ENCODE measurements at regions not wholly inside any gene's neighbourhood (a gene's known extent, or its start where the extent isn't known, plus 50 kb on each side); places are given as distances from the start of the nearest gene placed in this dataset.

GRCh38 chr12:126055521-126055920 is 990.3 kb downstream of the AACS start:
- ATAC-seq (ENCODE audit: insufficient read depth, low FRiP score) (no peak), DNase-seq (no peak)
- Histone ChIP-seq H3K27ac (ENCODE audit: low read depth in 1 of 2, low read length in 1 of 2) (no peak overlapping the region), H3K9ac (ENCODE audit: insufficient read depth in 1 of 2, low read length in 2 of 2) (no peak overlapping the region), H3K36me3 (ENCODE audit: control insufficient read depth in 4 of 4, insufficient read depth in 4 of 4, low read length in 4 of 4) (no peaks in the 10 kb centered on the region), H3K4me3 (no peak overlapping the region), H3K27me3 (ENCODE audit: control insufficient read depth in 3 of 3, insufficient read depth in 3 of 3, low read length in 2 of 3) (no peaks in the 10 kb centered on the region), H3K4me1 (ENCODE audit: control insufficient read depth in 5 of 5, insufficient read depth in 5 of 5, low read length in 5 of 5) (no peaks in the 10 kb centered on the region), H3K9me3 (ENCODE audit: control insufficient read depth in 4 of 4, insufficient read depth in 3 of 4, low read length in 3 of 4) (no peaks in the 10 kb centered on the region)
- 68 to 69% methylated on average over 4 of the region's 4 CpGs for WGBS, 2 donors
- TF ChIP-seq CTCF (IDR thresholded peaks at IDR 0.05; ENCODE audit: control extremely low read depth, extremely low read depth): no peak

GRCh38 chr12:126061777-126062176 is 996.5 kb downstream of the AACS start:
- no peak overlapping the region for H3K27ac ChIP-seq (ENCODE audit: low read depth in 1 of 2, low read length in 1 of 2)
- WGBS, 2 donors: 63 to 72% methylated on average over 6 of the region's 6 CpGs

GRCh38 chr12:126064028-126064427 is 998.8 kb downstream of the AACS start:
- Histone ChIP-seq H3K4me3 (no peak overlapping the region), H3K9ac (ENCODE audit: insufficient read depth in 1 of 2, low read length in 2 of 2) (no peak overlapping the region), H3K36me3 (ENCODE audit: control insufficient read depth in 4 of 4, insufficient read depth in 4 of 4, low read length in 4 of 4) (no peaks in the 10 kb centered on the region), H3K27ac (ENCODE audit: low read depth in 1 of 2, low read length in 1 of 2) (no peak overlapping the region), H3K4me1 (ENCODE audit: control insufficient read depth in 5 of 5, insufficient read depth in 5 of 5, low read length in 5 of 5) (no peaks in the 10 kb centered on the region), H3K27me3 (ENCODE audit: control insufficient read depth in 3 of 3, insufficient read depth in 3 of 3, low read length in 2 of 3) (no peaks in the 10 kb centered on the region), H3K9me3 (ENCODE audit: control insufficient read depth in 4 of 4, insufficient read depth in 3 of 4, low read length in 3 of 4) (peaks cover 0 to 5% (median under 1%) of the 10 kb centered on the region in 4 donors)
- ATAC-seq (ENCODE audit: insufficient read depth, low FRiP score) (no peak), DNase-seq (no peak)
- 67 to 68% methylated on average over 5 of the region's 5 CpGs for WGBS, 2 donors
- no peak for TF ChIP-seq CTCF (IDR thresholded peaks at IDR 0.05; ENCODE audit: control extremely low read depth, extremely low read depth)

More at GRCh38 chr12:126061777-126062176, 996.5 kb downstream of the AACS start:
- Histone ChIP-seq H3K9me3 (ENCODE audit: control insufficient read depth in 4 of 4, insufficient read depth in 3 of 4, low read length in 3 of 4) (peaks cover 0 to 5% (median 0%) of the 10 kb centered on the region in 4 donors), H3K27me3 (ENCODE audit: control insufficient read depth in 3 of 3, insufficient read depth in 3 of 3, low read length in 2 of 3) (no peaks in the 10 kb centered on the region), H3K36me3 (ENCODE audit: control insufficient read depth in 4 of 4, insufficient read depth in 4 of 4, low read length in 4 of 4) (no peaks in the 10 kb centered on the region), H3K4me3 (no peak overlapping the region), H3K9ac (ENCODE audit: insufficient read depth in 1 of 2, low read length in 2 of 2) (no peak overlapping the region), H3K4me1 (ENCODE audit: control insufficient read depth in 5 of 5, insufficient read depth in 5 of 5, low read length in 5 of 5) (no peaks in the 10 kb centered on the region)
- TF ChIP-seq CTCF (IDR thresholded peaks at IDR 0.05; ENCODE audit: control extremely low read depth, extremely low read depth): no peak
- DNase-seq: no peak
- no peak for ATAC-seq (ENCODE audit: insufficient read depth, low FRiP score)

- no peaks in the 10 kb centered on the region for H3K36me3 ChIP-seq (ENCODE audit: control insufficient read depth in 4 of 4, insufficient read depth in 4 of 4, low read length in 4 of 4)
- peaks cover 0 to 16% (median 5%) of the 10 kb centered on the region in 4 donors for H3K9me3 ChIP-seq (ENCODE audit: control insufficient read depth in 4 of 4, insufficient read depth in 3 of 4, low read length in 3 of 4)
- ATAC-seq (ENCODE audit: insufficient read depth, low FRiP score): no peak
- DNase-seq: no peak
- H3K9ac ChIP-seq (ENCODE audit: insufficient read depth in 1 of 2, low read length in 2 of 2): no peak overlapping the region
- H3K4me1 ChIP-seq (ENCODE audit: control insufficient read depth in 5 of 5, insufficient read depth in 5 of 5, low read length in 5 of 5): no peaks in the 10 kb centered on the region
- TF ChIP-seq CTCF (IDR thresholded peaks at IDR 0.05; ENCODE audit: control extremely low read depth, extremely low read depth): no peak
- no peak overlapping the region for H3K4me3 ChIP-seq
- WGBS, 2 donors: 55 to 73% methylated on average over 3 of the region's 3 CpGs
- H3K27me3 ChIP-seq (ENCODE audit: control insufficient read depth in 3 of 3, insufficient read depth in 3 of 3, low read length in 2 of 3): no peaks in the 10 kb centered on the region
- H3K27ac ChIP-seq (ENCODE audit: low read depth in 1 of 2, low read length in 1 of 2): no peak overlapping the region
Measured at GRCh38 chr12:126067626-126068329, 1002.5 kb downstream of the AACS start.
